GM19455 (cell line): ENCODE measurements at regions not wholly inside any gene's neighbourhood (a gene's known extent, or its start where the extent isn't known, plus 50 kb on each side); places are given as distances from the start of the nearest gene placed in this dataset.

Source experiments
- ATAC-seq: cut with Tn5 transposase; IDR thresholded peaks from one replicate; pipeline ENCODE4 v1.9.1; 2021; ENCODE audit not compliant: unreplicated experiment

GRCh38 chr7:26044320-26044719 is 107.7 kb upstream of the NFE2L3 start:
- ATAC-seq = no peak

DNA sequence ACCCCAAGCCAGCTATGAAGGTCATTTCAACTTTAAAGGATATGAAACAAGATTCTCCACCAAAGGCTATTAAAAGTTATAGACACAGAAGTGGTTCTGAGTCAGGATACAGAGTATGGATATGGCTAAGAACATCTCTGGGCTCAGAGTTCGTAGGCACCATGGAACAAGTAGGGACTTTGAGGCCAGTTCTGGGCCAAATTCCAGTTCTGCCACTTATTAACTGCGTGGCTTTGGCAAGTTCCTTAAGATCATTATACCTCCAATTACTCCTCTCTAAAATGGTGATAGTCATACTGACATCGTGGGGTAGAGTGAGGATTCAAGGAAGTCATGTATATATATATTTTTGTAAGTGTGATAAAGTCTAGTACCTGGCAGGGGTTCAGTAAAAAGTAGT is 105.8 kb upstream of the NFE2L3 start:
- ATAC-seq = no peak

DNA sequence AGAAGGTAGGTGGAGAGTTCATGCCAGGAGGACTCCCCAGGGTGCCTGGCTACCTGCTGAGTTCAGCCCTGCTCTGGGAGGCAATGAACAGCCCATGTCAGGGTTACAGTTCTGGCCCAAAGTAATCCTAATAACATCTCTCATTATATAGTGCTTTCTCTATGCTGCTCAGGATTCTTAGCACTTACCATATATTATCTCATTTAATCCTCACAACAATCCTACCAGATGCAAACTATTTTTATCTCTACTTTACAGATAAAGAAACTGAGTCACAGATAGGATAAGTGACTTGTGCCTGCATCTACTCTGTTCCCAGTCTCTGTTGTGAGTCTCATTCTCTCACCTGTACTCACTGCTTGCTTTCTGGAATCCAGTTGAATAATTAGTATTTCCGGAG is 105.1 kb upstream of the NFE2L3 start:
- no peak for ATAC-seq

DNA sequence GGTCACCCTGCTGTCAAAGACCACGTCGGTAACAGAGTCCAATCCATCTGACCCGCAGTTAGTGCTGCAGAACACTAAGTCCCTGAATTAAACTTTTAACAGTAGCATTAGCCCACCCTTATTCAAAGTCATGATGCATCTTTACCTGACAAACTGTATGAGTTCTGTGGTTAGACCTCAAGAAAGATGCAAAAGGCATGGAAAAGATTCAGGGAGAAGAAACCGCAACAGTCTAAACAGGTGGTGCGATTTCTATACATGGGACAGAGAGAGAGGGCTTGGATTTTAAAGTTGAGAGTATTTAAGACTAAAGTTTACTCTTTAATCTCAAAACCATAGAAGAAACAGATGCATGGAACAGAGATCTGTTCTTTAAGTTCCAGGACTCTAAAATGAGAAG is 103.3 kb upstream of the NFE2L3 start:
- ATAC-seq = no peak

DNA sequence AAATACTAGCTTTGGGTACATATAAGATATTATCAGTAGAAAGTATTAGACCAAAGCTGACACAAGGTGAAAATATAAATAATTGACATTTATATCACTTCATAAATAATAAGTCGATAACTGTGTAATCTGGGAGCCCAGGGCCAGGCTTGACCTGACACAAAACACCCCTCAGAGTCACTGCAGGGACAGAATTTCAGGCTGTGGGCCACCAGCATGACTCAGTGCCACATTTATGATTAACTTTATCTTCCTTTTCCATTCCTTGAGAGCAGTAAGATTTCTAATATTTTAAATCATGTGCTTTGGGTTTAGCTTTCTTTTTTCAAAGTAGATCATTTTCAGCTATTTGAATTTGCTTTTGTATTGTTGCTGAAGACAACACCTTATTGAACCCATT is 102.9 kb upstream of the NFE2L3 start:
- no peak for ATAC-seq

GRCh38 chr7:26051021-26051420 is 101.0 kb upstream of the NFE2L3 start:
- no peak for ATAC-seq

GRCh38 chr7:26052706-26053105 is 99.3 kb upstream of the NFE2L3 start:
- ATAC-seq = no peak

DNA sequence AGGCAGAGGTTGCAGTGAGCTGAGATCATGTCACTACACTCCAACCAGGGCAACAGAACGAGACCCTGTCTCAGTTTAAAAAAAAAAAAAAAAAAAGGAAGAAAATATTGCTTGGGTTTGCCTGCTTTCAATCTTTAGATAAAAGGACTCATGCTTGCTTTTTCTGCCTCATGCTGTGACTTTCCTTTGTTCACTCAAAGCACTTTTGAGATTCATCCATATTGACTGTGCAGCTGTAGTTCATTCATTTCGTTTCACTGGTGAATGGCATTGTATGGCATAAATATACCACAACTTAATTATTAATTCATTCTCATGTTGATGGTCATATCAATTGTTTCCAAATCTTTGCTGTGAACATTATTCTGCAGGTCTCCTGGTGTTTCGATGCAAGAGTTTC is 97.6 kb upstream of the NFE2L3 start:
- no peak for ATAC-seq

GRCh38 chr7:26055241-26055640 is 96.8 kb upstream of the NFE2L3 start:
- ATAC-seq = no peak

DNA sequence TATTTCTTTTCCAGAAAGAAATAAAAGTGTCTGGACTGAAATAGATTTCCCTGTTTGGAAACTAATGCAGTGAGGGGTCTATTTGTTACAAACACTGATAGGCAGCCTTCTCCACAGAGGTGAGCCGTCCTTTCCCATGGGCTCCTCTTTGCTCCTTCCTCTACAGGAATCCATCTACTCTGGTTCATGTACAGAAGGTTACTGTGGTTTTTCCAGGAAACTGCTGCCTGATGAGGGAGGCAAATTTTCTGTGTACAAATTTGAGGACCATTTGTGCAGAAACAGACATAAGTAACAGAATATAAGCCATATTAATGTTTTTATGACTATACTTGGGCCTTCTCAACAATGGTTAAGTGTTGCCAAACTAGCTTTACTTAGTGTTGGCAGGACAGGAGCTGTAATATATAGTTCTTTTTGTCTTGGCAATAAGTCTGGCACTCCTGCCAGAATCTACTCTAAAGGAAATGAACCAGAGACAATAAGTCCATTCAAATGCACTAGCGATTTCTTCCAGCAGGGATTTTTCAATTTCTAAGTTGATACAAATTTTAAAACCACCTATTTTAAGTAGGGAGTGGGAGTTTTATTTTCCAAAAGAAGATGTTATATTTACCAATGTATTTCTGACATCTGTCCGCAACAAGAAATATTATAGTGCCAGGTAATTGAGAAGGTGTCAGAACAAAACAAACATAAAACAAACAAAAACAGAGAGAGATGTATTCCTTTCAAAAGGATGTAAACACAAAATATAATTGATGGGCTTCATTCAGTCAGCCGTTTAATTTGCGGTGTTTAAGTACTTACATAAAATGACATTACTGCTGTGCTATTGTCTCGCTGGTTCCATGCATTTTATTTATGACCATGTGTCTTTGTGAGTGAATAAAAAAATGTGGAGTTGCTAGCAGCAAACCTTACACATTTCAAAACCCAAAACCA is 91.0 kb upstream of the NFE2L3 start:
- no peak for ATAC-seq

DNA sequence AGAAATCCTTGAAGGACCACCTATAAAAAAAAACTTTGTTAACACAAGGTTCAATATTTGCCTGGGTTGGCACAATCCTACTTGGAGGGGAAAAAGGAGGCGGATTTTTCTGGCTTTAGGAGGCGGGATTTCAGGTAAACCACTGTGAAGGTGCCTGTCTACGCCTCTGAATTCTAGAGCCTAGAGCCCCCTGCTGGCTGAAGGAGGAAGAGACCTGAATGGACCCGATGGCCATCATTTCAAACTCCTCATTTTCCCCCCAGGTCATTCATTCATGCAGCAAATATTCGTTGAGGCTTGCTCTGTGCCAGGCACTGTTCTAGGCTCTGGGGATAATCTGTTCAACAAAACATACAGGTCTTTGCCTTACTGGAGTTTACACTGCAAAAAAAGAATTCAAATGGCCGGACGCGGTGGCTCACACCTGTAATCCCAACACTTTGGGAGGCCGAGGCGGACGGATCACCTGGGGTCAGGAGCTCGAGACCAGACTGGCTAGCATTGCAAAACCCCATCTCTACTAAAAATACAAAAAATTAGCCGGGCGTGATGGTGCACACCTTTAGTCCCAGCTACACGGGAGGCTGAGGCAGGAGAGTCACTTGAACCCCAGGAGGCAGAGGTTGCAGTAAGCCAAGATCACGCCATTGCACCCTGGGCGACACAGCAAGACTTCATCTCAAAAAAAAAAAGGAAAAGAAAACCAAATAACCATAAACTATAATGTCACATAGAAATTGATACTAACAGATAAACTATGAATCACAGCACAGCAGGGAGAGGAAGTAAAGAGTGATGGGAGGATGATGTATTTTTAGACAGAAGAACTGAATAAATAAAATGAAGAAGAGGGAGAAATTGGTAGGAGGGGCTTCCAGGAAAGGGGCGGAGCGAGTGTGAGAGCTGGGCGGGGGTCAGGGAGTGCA is 90.1 kb upstream of the NFE2L3 start:
- ATAC-seq = no peak

DNA sequence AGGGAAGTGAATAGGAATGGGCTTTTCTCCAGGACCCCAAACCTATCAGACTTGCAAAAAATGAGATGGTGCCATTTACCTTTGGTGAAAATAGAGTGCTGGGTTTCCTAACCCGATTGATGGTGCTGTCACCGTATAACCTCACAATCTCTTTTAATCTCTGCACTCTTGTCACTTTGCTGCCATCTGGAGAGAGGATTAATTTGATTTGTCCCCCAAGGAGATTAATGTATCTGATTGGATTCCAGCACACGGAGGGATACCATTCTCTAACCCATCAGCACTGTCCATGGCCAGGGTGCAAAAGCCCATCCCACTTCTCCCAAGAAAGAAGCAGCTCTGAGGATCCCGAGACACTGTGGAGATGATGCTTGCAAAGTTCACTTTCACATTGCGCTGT is 86.3 kb upstream of the NFE2L3 start:
- ATAC-seq = no peak

- no peak for ATAC-seq
Observed at GRCh38 chr7:26066736-26067135, 85.3 kb upstream of the NFE2L3 start.

- ATAC-seq = no peak
Observed at GRCh38 chr7:26070290-26070689, 81.7 kb upstream of the NFE2L3 start.

DNA sequence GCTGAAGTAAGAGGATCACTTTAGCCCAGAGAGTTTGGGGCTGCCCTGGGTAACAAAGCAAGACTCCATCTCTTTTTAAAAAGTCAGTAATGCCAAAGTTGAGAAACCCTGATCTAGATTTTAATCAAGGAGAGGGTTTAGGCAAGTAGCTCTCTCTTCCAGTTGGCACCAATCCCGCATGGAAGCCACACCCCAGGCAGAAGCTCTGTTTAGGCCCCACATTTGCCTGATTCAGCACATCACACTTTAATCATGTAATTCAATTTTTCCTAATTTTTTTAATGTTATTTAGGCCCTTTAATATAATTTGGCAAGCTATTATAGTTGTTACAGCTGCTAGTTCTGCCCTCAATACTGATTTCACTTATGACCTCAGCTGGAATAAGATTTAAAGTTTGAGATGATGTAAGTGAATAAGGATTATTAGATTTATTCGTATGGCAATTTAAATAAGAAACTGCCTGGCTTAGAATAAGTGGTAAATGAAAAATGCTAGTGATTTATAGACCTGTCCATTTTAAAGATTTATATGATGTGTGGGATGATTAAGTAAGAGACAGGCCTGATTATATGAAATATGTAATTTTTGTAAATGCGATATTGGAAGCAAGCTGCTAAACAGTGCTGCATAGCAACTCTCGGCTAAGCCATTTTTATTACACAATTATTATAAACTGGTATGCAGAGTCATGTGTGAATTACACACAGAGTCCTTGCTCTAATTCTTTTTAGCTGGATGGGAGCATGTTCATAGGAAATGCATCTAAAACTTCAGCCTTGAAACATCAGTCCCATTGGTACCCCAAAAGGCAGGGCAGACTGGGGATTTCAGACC is 80.2 kb upstream of the NFE2L3 start:
- ATAC-seq = no peak

DNA sequence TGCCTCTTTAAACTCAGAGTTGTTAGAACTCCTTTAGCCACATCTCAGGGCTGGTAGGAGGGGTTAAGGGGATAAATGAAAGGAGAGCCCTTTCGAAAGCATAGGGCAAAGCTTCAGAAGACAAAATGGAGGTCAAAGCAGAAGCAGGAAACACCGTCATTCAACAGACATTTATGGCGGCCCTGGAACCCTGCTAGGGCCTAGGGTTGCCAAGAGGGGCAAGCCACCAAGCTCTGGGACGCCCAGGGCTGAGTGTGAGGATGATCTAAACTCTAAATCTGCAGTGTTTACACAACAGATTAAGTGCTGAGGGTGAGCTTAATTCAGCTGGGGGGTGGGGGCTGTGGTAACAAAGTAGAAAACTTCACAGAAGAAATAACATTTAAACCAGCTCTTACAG is 79.0 kb upstream of the NFE2L3 start:
- no peak for ATAC-seq

DNA sequence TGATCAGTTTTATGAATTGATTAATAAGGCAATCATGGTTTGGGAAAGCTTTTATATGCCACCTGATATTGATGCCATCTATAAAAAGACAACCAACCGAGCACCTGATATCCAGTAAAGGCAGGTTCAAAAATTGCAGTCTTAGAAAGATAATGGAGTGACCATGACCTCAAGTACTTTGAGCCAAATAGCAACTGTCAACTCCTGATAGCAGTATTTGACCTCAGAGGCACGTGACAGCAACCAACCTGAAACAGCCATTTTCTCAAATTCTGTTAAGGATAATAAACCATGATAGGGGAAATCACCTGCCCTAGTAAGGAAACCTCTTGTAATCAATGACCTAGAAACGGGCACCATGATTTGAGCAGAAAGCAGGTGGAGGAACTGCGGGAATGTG is 77.1 kb upstream of the NFE2L3 start:
- ATAC-seq = no peak

DNA sequence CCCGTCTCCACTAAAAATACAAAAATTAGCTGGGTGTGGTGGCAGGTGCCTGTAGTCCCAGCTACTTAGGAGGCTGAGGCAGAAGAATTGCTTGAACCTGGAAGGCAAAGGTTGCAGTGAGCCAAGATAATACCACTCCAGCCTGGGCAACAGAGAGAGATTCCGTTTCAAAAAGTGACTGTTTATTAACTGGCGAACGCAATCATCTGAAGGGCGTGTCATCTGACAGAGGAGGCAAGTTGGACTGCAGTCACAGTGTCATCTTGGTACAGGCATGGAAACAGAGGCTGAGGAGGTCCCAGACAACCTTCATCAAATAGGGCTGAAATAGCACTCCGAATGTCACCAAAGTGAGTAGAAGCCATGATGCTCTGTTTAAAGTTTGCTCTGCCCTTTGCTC is 75.3 kb upstream of the NFE2L3 start:
- ATAC-seq = no peak

- ATAC-seq = peak; percentile 77
Observed at GRCh38 chr7:26078437-26079336, 73.3 kb upstream of the NFE2L3 start.

GRCh38 chr7:26081638-26082037 is 70.4 kb upstream of the NFE2L3 start:
- no peak for ATAC-seq
